ENCODE measurements at regions not wholly inside any gene's neighbourhood (a gene's known extent, or its start where the extent isn't known, plus 50 kb on each side); places are given as distances from the start of the nearest gene placed in this dataset.

DNA sequence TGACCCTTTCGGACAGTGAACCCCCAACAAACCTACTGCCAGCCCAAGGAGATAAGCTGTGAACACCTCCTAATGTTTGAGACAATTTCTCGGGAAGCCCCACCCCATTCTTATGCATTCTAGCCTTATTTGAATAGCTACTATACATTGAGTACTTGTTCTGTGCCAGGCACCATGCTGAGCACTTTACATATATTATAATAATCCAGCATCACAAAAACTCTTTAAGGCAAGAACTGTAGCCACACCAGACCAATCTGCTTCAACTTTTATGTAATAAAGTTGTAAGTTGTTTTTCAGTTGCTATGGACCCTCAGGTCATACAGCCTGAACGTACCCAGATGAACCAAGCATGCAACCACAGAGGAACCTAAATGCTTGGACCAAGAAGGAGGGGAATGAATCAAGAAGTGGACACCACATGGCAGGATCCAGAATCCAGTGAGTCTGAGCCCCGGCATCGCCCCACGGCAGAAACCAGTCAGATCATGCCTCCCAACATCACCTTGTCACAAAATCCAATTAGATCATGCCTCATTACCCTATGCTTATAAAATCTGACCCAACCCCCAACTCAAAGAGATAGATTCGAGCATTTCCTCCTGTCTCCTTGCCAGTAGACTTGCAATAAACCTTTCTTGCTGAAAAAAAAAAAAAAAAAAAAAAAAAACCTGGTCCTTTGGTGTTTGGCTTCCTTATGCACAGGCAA is 225.0 kb downstream of the QDPR start:
- no peak for TF ChIP-seq POLR2A (IDR thresholded peaks at IDR 0.05)
- TF ChIP-seq, protein P1, sequence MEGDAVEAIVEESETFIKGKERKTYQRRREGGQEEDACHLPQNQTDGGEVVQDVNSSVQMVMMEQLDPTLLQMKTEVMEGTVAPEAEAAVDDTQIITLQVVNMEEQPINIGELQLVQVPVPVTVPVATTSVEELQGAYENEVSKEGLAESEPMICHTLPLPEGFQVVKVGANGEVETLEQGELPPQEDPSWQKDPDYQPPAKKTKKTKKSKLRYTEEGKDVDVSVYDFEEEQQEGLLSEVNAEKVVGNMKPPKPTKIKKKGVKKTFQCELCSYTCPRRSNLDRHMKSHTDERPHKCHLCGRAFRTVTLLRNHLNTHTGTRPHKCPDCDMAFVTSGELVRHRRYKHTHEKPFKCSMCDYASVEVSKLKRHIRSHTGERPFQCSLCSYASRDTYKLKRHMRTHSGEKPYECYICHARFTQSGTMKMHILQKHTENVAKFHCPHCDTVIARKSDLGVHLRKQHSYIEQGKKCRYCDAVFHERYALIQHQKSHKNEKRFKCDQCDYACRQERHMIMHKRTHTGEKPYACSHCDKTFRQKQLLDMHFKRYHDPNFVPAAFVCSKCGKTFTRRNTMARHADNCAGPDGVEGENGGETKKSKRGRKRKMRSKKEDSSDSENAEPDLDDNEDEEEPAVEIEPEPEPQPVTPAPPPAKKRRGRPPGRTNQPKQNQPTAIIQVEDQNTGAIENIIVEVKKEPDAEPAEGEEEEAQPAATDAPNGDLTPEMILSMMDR (IDR thresholded peaks at IDR 0.05): no peak

Data from body of pancreas (tissue), 4 donors.